Osteocyte (in vitro differentiated cells): ENCODE measurements at regions not wholly inside any gene's neighbourhood (a gene's known extent, or its start where the extent isn't known, plus 50 kb on each side); places are given as distances from the start of the nearest gene placed in this dataset.

Source experiments
- DNase-seq: peaks from one replicate; pipeline ENCODE4 v3.0.0; 2021; ENCODE audit warnings: mixed read lengths; ENCODE audit not compliant: unreplicated experiment; ENCODE audit errors: extremely low spot score
- H3K27ac Mint-ChIP-seq: one replicate; pipeline ENCODE4 v1.8.0; 2021; ENCODE audit warnings: mild to moderate bottlenecking, mixed read lengths; ENCODE audit not compliant: unreplicated experiment
- H3K27me3 Mint-ChIP-seq: one replicate; pipeline ENCODE4 v1.8.0; 2021; ENCODE audit warnings: mixed read lengths; ENCODE audit not compliant: unreplicated experiment
- H3K36me3 Mint-ChIP-seq: one replicate; pipeline ENCODE4 v1.8.0; 2021; ENCODE audit warnings: mixed read lengths; ENCODE audit not compliant: unreplicated experiment
- H3K4me1 Mint-ChIP-seq: one replicate; pipeline ENCODE4 v1.8.0; 2021; ENCODE audit warnings: mixed read lengths; ENCODE audit not compliant: unreplicated experiment
- H3K4me3 Mint-ChIP-seq: one replicate; pipeline ENCODE4 v1.8.0; 2021; ENCODE audit warnings: mild to moderate bottlenecking, moderate library complexity, mixed read lengths; ENCODE audit not compliant: unreplicated experiment
- H3K9me3 Mint-ChIP-seq: one replicate; pipeline ENCODE4 v1.8.0; 2021; ENCODE audit warnings: mixed read lengths; ENCODE audit not compliant: unreplicated experiment
- CTCF ChIP-seq: fragments of 200-600 bp; sonication (generic); IDR thresholded peaks from 2 replicates; pipeline ENCODE4 v1.5.0; 2021; ENCODE audit warnings: antibody characterized with exemption, mild to moderate bottlenecking, moderate library complexity

- H3K27me3 Mint-ChIP-seq, result no peaks in the 10 kb centered on the region
- no peaks in the 10 kb centered on the region for H3K9me3 Mint-ChIP-seq
- no peaks in the 10 kb centered on the region for H3K4me1 Mint-ChIP-seq
- H3K4me3 Mint-ChIP-seq, result no peak overlapping the region
- no peaks in the 10 kb centered on the region for H3K36me3 Mint-ChIP-seq
- no peak for DNase-seq
- no peak for TF ChIP-seq CTCF
- H3K27ac Mint-ChIP-seq, result no peak overlapping the region
Observed at GRCh38 chr10:123449234-123449962, 216.8 kb upstream of the GPR26 start.

- Mint-ChIP-seq H3K4me1 (no peaks in the 10 kb centered on the region), H3K9me3 (no peaks in the 10 kb centered on the region), H3K4me3 (no peak overlapping the region), H3K27me3 (no peaks in the 10 kb centered on the region), H3K27ac (no peak overlapping the region), H3K36me3 (no peaks in the 10 kb centered on the region)
- no peak for DNase-seq
- TF ChIP-seq CTCF, result no peak
Observed at GRCh38 chr10:123450956-123451605, 215.1 kb upstream of the GPR26 start.

GRCh38 chr10:123451618-123452245, 214.4 kb upstream of the GPR26 start:
- H3K27ac Mint-ChIP-seq, result no peak overlapping the region
- H3K4me3 Mint-ChIP-seq, result no peak overlapping the region
- H3K36me3 Mint-ChIP-seq, result no peaks in the 10 kb centered on the region
- DNase-seq, result no peak
- no peak for TF ChIP-seq CTCF
- no peaks in the 10 kb centered on the region for H3K27me3 Mint-ChIP-seq
- no peaks in the 10 kb centered on the region for H3K4me1 Mint-ChIP-seq
- H3K9me3 Mint-ChIP-seq, result no peaks in the 10 kb centered on the region

GRCh38 chr10:123454987-123455386, 211.2 kb upstream of the GPR26 start:
- H3K27me3 Mint-ChIP-seq, result no peaks in the 10 kb centered on the region
- H3K9me3 Mint-ChIP-seq, result no peaks in the 10 kb centered on the region
- TF ChIP-seq CTCF, result no peak
- no peak overlapping the region for H3K4me3 Mint-ChIP-seq
- no peaks in the 10 kb centered on the region for H3K36me3 Mint-ChIP-seq
- no peak for DNase-seq
- no peaks in the 10 kb centered on the region for H3K4me1 Mint-ChIP-seq
- H3K27ac Mint-ChIP-seq, result no peak overlapping the region

- H3K9me3 Mint-ChIP-seq, result no peaks in the 10 kb centered on the region
- H3K4me3 Mint-ChIP-seq, result no peak overlapping the region
- no peaks in the 10 kb centered on the region for H3K36me3 Mint-ChIP-seq
- H3K27ac Mint-ChIP-seq, result no peak overlapping the region
- no peaks in the 10 kb centered on the region for H3K4me1 Mint-ChIP-seq
- H3K27me3 Mint-ChIP-seq, result no peaks in the 10 kb centered on the region
- no peak for TF ChIP-seq CTCF
- DNase-seq, result no peak
Observed at GRCh38 chr10:123455861-123456260, 210.3 kb upstream of the GPR26 start.
